GM12872 (cell line): ENCODE measurements at regions not wholly inside any gene's neighbourhood (a gene's known extent, or its start where the extent isn't known, plus 50 kb on each side); places are given as distances from the start of the nearest gene placed in this dataset.

Experiments used
- CTCF ChIP-seq: IDR thresholded peaks from 3 replicates; pipeline ENCODE4 v1.5.1; 2011; ENCODE audit warnings: low read depth, mild to moderate bottlenecking, low read length, moderate library complexity; ENCODE audit not compliant: insufficient read depth

- TF ChIP-seq CTCF, result no peak
Observed at GRCh38 chr9:96057155-96057554, 181.7 kb downstream of the ERCC6L2 start.

DNA sequence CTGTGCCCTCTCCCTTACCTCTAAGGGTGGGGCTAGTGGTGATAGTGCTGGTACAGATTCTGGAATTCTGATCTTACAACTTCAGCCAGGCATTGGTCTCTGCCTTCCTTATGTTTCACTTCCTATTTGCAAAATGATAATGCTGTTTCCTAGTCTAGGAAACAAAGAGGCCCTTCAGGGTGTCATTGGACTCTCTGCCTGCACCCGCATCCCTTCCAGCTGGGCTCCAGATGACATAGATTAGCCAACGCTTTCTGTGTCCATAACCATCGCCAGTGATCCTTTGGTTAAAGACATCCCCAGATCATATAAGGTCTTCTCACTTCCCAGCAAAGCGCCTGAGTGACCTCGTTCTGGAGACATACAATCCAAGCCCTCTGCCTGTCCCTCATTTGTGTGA, 180.7 kb downstream of the ERCC6L2 start:
- no peak for TF ChIP-seq CTCF

- TF ChIP-seq CTCF, result no peak
Observed at GRCh38 chr9:96052686-96053085, 177.2 kb downstream of the ERCC6L2 start.

DNA sequence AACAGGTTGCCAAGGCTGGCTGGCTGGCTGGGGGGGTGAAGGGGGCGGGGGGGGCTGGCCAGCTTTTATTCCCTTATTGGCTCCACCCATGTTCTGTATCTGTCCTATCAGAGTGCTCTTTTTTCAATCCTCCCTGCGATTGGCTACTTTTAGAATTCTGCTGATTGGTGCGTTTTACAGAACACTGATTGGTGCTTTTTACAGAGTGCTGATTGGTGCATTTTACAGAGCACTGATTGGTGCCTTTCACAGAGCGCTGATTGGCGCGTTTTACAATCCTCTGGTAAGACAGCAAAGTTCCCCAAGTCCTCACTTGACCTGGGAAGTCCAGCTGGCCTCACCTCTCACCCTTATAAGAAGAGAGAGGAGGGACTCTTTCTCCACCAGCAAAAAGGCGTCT, 175.9 kb downstream of the ERCC6L2 start:
- no peak for TF ChIP-seq CTCF

DNA sequence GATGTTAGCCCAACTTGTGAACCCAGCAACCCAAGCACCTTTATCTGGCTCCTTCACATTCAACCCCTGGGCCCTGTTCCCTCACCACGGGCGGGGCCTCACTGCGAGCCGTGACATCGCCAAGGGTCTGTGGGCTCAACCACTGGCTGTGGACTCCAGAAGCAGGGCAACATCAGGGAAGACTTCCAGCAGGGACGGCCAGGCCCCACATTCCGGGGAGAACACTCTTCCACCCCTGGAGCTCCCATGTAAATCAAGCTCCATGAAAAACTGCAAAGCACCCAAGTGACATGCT, 175.3 kb downstream of the ERCC6L2 start:
- TF ChIP-seq CTCF, result no peak

- no peak for TF ChIP-seq CTCF
Observed at GRCh38 chr9:96050048-96050860, 174.8 kb downstream of the ERCC6L2 start.

- TF ChIP-seq CTCF, result no peak
Observed at GRCh38 chr9:96048956-96049831, 173.7 kb downstream of the ERCC6L2 start.
